OCI-LY3 (cell line): ENCODE measurements at regions not wholly inside any gene's neighbourhood (a gene's known extent, or its start where the extent isn't known, plus 50 kb on each side); places are given as distances from the start of the nearest gene placed in this dataset.

Experiments
- CTCF ChIP-seq: fragments of 200-600, 300-600 bp; sonication (generic); IDR thresholded peaks from 2 replicates; pipeline ENCODE4 v1.5.1; 2014; ENCODE audit warnings: antibody characterized with exemption, low read length, low read depth
- EZH2phosphoT487 ChIP-seq: fragments of 200-600 bp; shearing (Covaris generic); IDR thresholded peaks from 2 replicates; pipeline ENCODE4 v1.6.1; 2018; ENCODE audit warnings: antibody characterized with exemption, mixed run types, low read depth

- TF ChIP-seq CTCF: no peak
- TF ChIP-seq EZH2phosphoT487: no peak
Measured at GRCh38 chr22:47759909-47760308, 997.5 kb downstream of the TBC1D22A start.
